ENCODE measurements at regions not wholly inside any gene's neighbourhood (a gene's known extent, or its start where the extent isn't known, plus 50 kb on each side); places are given as distances from the start of the nearest gene placed in this dataset.

DNA sequence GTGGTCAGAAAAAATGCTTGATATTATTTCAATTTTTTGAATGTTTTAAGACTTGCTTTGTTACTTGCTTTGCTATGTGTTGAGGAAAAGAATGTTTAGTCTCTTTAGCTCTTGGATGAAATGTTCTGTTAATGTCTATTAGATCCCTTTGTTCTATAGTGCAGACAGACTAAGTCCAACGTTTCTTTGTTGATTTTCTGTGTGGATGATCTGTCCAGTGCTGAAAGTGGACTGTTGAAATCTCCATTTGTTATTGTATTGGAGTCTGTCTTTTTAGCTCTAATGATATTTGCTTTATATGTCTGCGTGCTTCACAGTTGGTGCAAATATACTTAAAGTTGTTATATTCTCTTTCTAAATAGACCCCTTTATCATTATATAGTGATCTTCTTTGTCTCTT lies 220.6 kb downstream of the GUCY2F start:
- H2AFZ ChIP-seq, result no peak overlapping the region
- DNase-seq (ENCODE audit: low spot score) (no peak), ATAC-seq (no peak)
- no peaks in the 10 kb centered on the region for H3K27me3 ChIP-seq (ENCODE audit: insufficient read depth)
- no peaks in the 10 kb centered on the region for H3K27me3 Mint-ChIP-seq (ENCODE audit: insufficient read depth, low read depth, poor library complexity)
- H3K36me3 Mint-ChIP-seq (ENCODE audit: low read depth), result no peaks in the 10 kb centered on the region
- H3K9me2 ChIP-seq (ENCODE audit: insufficient read depth), result no peaks in the 10 kb centered on the region
- H3K9me3 Mint-ChIP-seq, result no peaks in the 10 kb centered on the region
- H3K4me3 Mint-ChIP-seq, result no peak overlapping the region
- TF ChIP-seq CREB1 (CRISPR knock-in tag; IDR thresholded peaks at IDR 0.05; ENCODE audit: low read depth), result no peak
- TF ChIP-seq EZH2 (IDR thresholded peaks at IDR 0.05; ENCODE audit: low read depth, unreplicated experiment), result no peak
- no peak for TF ChIP-seq NANOG (IDR thresholded peaks at IDR 0.05; ENCODE audit: borderline replicate concordance)
- TF ChIP-seq ZNF331 (CRISPR knock-in tag; IDR thresholded peaks at IDR 0.05; ENCODE audit: low read depth), result no peak
- TF ChIP-seq, protein P1, sequence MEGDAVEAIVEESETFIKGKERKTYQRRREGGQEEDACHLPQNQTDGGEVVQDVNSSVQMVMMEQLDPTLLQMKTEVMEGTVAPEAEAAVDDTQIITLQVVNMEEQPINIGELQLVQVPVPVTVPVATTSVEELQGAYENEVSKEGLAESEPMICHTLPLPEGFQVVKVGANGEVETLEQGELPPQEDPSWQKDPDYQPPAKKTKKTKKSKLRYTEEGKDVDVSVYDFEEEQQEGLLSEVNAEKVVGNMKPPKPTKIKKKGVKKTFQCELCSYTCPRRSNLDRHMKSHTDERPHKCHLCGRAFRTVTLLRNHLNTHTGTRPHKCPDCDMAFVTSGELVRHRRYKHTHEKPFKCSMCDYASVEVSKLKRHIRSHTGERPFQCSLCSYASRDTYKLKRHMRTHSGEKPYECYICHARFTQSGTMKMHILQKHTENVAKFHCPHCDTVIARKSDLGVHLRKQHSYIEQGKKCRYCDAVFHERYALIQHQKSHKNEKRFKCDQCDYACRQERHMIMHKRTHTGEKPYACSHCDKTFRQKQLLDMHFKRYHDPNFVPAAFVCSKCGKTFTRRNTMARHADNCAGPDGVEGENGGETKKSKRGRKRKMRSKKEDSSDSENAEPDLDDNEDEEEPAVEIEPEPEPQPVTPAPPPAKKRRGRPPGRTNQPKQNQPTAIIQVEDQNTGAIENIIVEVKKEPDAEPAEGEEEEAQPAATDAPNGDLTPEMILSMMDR (conservative IDR thresholded peaks at IDR 0.05; ENCODE audit: low read depth in 2 of 2), result no peak
- TF ChIP-seq, protein P2, sequence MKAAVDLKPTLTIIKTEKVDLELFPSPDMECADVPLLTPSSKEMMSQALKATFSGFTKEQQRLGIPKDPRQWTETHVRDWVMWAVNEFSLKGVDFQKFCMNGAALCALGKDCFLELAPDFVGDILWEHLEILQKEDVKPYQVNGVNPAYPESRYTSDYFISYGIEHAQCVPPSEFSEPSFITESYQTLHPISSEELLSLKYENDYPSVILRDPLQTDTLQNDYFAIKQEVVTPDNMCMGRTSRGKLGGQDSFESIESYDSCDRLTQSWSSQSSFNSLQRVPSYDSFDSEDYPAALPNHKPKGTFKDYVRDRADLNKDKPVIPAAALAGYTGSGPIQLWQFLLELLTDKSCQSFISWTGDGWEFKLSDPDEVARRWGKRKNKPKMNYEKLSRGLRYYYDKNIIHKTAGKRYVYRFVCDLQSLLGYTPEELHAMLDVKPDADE (IDR thresholded peaks at IDR 0.05), result no peak
- no peak for TF ChIP-seq JUNB (IDR thresholded peaks at IDR 0.05; ENCODE audit: unreplicated experiment)
- TF ChIP-seq ZNF114 (CRISPR knock-in tag; IDR thresholded peaks at IDR 0.05), result no peak
- TF ChIP-seq, protein P3, sequence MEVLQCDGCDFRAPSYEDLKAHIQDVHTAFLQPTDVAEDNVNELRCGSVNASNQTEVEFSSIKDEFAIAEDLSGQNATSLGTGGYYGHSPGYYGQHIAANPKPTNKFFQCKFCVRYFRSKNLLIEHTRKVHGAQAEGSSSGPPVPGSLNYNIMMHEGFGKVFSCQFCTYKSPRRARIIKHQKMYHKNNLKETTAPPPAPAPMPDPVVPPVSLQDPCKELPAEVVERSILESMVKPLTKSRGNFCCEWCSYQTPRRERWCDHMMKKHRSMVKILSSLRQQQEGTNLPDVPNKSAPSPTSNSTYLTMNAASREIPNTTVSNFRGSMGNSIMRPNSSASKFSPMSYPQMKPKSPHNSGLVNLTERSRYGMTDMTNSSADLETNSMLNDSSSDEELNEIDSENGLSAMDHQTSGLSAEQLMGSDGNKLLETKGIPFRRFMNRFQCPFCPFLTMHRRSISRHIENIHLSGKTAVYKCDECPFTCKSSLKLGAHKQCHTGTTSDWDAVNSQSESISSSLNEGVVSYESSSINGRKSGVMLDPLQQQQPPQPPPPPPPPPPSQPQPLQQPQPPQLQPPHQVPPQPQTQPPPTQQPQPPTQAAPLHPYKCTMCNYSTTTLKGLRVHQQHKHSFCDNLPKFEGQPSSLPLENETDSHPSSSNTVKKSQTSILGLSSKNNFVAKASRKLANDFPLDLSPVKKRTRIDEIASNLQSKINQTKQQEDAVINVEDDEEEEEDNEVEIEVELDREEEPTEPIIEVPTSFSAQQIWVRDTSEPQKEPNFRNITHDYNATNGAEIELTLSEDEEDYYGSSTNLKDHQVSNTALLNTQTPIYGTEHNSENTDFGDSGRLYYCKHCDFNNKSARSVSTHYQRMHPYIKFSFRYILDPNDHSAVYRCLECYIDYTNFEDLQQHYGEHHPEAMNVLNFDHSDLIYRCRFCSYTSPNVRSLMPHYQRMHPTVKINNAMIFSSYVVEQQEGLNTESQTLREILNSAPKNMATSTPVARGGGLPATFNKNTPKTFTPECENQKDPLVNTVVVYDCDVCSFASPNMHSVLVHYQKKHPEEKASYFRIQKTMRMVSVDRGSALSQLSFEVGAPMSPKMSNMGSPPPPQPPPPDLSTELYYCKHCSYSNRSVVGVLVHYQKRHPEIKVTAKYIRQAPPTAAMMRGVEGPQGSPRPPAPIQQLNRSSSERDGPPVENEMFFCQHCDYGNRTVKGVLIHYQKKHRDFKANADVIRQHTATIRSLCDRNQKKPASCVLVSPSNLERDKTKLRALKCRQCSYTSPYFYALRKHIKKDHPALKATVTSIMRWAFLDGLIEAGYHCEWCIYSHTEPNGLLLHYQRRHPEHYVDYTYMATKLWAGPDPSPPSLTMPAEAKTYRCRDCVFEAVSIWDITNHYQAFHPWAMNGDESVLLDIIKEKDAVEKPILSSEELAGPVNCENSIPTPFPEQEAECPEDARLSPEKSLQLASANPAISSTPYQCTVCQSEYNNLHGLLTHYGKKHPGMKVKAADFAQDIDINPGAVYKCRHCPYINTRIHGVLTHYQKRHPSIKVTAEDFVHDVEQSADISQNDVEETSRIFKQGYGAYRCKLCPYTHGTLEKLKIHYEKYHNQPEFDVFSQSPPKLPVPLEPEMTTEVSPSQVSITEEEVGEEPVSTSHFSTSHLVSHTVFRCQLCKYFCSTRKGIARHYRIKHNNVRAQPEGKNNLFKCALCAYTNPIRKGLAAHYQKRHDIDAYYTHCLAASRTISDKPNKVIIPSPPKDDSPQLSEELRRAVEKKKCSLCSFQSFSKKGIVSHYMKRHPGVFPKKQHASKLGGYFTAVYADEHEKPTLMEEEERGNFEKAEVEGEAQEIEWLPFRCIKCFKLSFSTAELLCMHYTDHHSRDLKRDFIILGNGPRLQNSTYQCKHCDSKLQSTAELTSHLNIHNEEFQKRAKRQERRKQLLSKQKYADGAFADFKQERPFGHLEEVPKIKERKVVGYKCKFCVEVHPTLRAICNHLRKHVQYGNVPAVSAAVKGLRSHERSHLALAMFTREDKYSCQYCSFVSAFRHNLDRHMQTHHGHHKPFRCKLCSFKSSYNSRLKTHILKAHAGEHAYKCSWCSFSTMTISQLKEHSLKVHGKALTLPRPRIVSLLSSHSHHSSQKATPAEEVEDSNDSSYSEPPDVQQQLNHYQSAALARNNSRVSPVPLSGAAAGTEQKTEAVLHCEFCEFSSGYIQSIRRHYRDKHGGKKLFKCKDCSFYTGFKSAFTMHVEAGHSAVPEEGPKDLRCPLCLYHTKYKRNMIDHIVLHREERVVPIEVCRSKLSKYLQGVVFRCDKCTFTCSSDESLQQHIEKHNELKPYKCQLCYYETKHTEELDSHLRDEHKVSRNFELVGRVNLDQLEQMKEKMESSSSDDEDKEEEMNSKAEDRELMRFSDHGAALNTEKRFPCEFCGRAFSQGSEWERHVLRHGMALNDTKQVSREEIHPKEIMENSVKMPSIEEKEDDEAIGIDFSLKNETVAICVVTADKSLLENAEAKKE (CRISPR knock-in tag; IDR thresholded peaks at IDR 0.05), result no peak
- no peak for TF ChIP-seq POLR2AphosphoS5 (IDR thresholded peaks at IDR 0.05; ENCODE audit: low read depth)
- no peak for TF ChIP-seq STAT1 (IDR thresholded peaks at IDR 0.05; ENCODE audit: unreplicated experiment)
- TF ChIP-seq EZH2phosphoT487 (IDR thresholded peaks at IDR 0.05; ENCODE audit: unreplicated experiment), result no peak
- TF ChIP-seq, protein P4, sequence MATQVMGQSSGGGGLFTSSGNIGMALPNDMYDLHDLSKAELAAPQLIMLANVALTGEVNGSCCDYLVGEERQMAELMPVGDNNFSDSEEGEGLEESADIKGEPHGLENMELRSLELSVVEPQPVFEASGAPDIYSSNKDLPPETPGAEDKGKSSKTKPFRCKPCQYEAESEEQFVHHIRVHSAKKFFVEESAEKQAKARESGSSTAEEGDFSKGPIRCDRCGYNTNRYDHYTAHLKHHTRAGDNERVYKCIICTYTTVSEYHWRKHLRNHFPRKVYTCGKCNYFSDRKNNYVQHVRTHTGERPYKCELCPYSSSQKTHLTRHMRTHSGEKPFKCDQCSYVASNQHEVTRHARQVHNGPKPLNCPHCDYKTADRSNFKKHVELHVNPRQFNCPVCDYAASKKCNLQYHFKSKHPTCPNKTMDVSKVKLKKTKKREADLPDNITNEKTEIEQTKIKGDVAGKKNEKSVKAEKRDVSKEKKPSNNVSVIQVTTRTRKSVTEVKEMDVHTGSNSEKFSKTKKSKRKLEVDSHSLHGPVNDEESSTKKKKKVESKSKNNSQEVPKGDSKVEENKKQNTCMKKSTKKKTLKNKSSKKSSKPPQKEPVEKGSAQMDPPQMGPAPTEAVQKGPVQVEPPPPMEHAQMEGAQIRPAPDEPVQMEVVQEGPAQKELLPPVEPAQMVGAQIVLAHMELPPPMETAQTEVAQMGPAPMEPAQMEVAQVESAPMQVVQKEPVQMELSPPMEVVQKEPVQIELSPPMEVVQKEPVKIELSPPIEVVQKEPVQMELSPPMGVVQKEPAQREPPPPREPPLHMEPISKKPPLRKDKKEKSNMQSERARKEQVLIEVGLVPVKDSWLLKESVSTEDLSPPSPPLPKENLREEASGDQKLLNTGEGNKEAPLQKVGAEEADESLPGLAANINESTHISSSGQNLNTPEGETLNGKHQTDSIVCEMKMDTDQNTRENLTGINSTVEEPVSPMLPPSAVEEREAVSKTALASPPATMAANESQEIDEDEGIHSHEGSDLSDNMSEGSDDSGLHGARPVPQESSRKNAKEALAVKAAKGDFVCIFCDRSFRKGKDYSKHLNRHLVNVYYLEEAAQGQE (IDR thresholded peaks at IDR 0.05; ENCODE audit: unreplicated experiment), result no peak
- no peaks in the 10 kb centered on the region for H4K20me1 ChIP-seq (replicated peaks; ENCODE audit: insufficient read depth)
- H3K79me2 ChIP-seq (replicated peaks; ENCODE audit: insufficient read depth), result no peaks in the 10 kb centered on the region
- H3K4me3 ChIP-seq, result no peak overlapping the region
- H3F3A ChIP-seq (replicated peaks; ENCODE audit: low read depth), result no peaks in the 10 kb centered on the region
- H3K4me1 ChIP-seq (ENCODE audit: insufficient read depth), result no peaks in the 10 kb centered on the region
- H3K4me2 ChIP-seq, result no peak overlapping the region
- no peak overlapping the region for H3K27ac Mint-ChIP-seq
- H3K4me1 Mint-ChIP-seq, result no peaks in the 10 kb centered on the region
- H3K27ac ChIP-seq (ENCODE audit: low read depth), result no peak overlapping the region
- no peaks in the 10 kb centered on the region for H3K36me3 ChIP-seq (ENCODE audit: insufficient read depth)
